IPS DF 19.7 (cell line): ENCODE measurements at regions not wholly inside any gene's neighbourhood (a gene's known extent, or its start where the extent isn't known, plus 50 kb on each side); places are given as distances from the start of the nearest gene placed in this dataset.
"Not testable (repeated sequence)": the region's sequence is repeated elsewhere in the genome, so short reads cannot be mapped to it uniquely, and the experiment has no call there.

Source experiments
- DNase-seq: peaks from one replicate; pipeline ENCODE4 v3.0.0-alpha.2; 2013; ENCODE audit warnings: low read depth, low spot score

- not testable (repeated sequence) for DNase-seq
Observed at GRCh38 chr9:62798884-62799850, 1609.3 kb downstream of the SPATA31A7 start.

DNA sequence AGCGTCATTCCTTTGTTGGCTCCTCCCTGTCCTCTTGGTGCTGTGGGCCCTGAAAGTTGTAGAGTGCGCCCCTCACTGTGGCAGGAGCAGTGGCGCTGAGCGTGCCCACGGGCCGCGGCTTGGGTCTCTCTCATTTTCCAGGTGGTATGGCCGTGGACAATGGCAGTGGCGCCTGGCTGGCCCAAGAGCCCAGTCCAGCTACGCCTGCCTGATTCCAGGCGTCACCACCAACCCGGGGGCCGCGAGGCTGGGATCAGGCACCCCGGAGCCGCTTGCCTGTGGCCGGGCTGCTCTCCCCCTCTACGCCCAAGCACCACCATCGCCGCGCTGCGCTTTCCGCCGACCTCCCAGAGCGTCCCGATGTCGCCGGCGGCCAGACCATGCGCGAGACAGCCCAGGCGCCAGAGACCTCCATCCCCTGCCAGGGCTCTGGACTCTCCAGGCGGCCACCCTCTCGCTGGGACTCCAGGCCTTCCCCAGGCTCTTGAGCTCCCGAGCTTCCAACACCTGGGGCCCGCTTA is 1610.1 kb downstream of the SPATA31A7 start:
- DNase-seq: not testable (repeated sequence)

- not testable (repeated sequence) for DNase-seq
Observed at GRCh38 chr9:62800451-62801371, 1610.9 kb downstream of the SPATA31A7 start.

GRCh38 chr9:62801372-62801811 is 1611.6 kb downstream of the SPATA31A7 start:
- not testable (repeated sequence) for DNase-seq

GRCh38 chr9:62801961-62802718 is 1612.3 kb downstream of the SPATA31A7 start:
- DNase-seq: not testable (repeated sequence)

GRCh38 chr9:62802719-62803079 is 1612.9 kb downstream of the SPATA31A7 start:
- DNase-seq: not testable (repeated sequence)

DNA sequence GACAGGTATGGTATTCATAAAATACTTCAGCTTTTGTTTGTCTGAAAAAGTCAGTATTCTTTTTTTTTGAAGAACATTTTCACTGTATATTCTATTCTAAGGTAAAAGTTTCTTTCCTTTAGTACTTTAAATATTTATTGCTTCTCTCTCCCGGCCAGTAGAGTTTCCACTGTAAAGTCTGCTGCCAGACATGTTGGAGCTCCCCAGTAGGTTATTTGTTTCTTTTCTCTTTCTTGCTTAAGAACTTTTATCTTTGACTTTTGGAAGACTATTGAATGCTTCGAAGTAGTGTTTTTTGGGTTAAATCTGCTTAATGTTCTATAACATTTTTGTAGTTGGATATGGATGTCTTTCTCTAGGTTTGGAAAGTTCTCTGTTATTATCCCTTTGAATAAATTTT is 1613.3 kb downstream of the SPATA31A7 start:
- not testable (repeated sequence) for DNase-seq

- not testable (repeated sequence) for DNase-seq
Observed at GRCh38 chr9:62804314-62804713, 1614.5 kb downstream of the SPATA31A7 start.

- DNase-seq: not testable (repeated sequence)
Observed at GRCh38 chr9:62807424-62807823, 1617.6 kb downstream of the SPATA31A7 start.

GRCh38 chr9:62808081-62808480 is 1618.2 kb downstream of the SPATA31A7 start:
- not testable (repeated sequence) for DNase-seq

DNA sequence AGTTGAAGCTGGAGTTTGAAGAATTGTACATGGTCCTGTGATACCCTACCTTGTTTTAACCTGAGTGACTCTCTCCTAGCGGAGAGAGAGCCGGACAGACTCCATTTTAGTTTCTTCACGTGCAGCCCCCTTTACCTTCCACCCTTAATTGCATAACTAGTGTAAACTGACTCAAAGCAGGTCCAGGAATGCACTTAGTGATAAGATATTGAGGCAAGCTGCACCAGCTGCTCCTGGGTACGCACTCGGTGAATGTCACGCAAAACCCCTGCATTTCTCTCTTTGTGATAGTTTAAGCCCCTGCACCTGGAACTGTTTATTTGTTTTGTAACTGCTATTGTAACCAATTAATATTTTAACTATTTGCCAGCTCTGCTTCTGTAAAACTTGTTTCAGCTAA is 1620.5 kb downstream of the SPATA31A7 start:
- DNase-seq: not testable (repeated sequence)

DNA sequence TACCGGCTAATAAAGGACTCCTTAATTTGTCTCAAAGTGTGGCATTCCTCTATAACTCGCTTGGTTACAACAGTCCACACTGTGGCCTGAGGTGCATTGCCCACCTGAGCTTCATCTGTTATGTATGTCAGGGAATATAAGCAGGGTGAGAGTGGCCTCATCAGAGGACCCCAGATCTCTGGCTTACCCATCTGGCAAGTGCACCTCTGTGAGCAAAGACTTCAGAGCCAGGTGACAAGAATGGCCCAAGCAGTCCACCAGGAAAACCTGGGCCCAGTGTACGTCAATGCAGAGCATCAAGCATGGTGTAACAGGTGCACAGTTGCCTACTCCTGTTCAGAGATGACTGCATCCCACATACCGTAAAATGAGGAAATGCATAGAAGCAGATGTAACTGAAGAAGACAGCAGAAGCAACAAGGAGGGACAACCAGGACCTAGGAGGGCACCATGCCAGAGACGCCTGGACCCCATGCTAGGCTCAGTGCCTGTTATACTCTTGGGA is 1621.0 kb downstream of the SPATA31A7 start:
- DNase-seq: not testable (repeated sequence)

DNA sequence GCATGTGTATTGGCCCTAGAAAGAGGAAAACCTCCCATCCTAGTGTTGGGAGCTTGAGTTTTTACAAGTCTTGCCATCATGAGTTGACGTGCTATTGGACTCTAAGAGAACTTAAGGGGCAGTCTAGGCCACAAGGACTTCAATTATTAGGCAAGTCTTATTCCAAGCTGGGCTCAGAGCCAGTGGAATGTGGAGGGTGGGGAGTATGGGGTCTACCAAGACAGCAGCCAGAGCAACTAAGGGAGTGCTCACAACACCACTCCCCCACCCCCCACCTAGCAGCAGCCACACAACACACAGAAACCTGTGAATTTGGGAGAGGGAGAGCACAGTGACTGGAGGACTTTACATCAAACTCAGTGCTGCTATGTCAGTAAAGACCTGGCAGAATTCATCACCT is 1625.6 kb downstream of the SPATA31A7 start:
- DNase-seq: not testable (repeated sequence)

GRCh38 chr9:62816331-62816730 is 1626.5 kb downstream of the SPATA31A7 start:
- not testable (repeated sequence) for DNase-seq

GRCh38 chr9:62817214-62817613 is 1627.4 kb downstream of the SPATA31A7 start:
- not testable (repeated sequence) for DNase-seq

DNA sequence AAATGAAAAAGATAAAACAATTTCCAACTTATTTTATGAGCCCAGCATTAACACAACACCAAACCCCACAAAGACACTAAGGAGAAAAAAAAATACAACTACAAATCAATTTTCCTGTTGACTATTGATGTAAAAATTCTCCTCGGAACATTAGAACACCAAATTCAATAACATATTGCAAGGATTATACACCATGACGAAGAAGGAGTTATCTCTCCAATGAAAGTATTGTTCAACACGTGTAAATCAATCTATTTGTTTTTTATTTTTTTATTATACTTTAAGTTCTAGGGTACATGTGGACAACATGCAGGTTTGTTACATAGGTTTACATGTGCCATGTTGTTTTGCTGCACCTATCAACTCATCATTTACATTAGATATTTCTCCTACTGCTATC is 1632.3 kb downstream of the SPATA31A7 start:
- DNase-seq: not testable (repeated sequence)

- not testable (repeated sequence) for DNase-seq
Observed at GRCh38 chr9:62827957-62828907, 1638.4 kb downstream of the SPATA31A7 start.

GRCh38 chr9:62830829-62831459 is 1641.1 kb downstream of the SPATA31A7 start:
- not testable (repeated sequence) for DNase-seq
